HG03095 (cell line): ENCODE measurements at regions not wholly inside any gene's neighbourhood (a gene's known extent, or its start where the extent isn't known, plus 50 kb on each side); places are given as distances from the start of the nearest gene placed in this dataset.
"Not testable (repeated sequence)": the region's sequence is repeated elsewhere in the genome, so short reads cannot be mapped to it uniquely, and the experiment has no call there.

Experiments
- ATAC-seq: cut with Tn5 transposase; IDR thresholded peaks from one replicate; pipeline ENCODE4 v1.9.1; 2021; ENCODE audit warnings: moderate library complexity; ENCODE audit not compliant: unreplicated experiment

- no peak for ATAC-seq
Measured at GRCh38 chr7:130789436-130789835, 55.4 kb upstream of the KLF14 start.

GRCh38 chr7:130791746-130792145 lies 57.7 kb upstream of the KLF14 start:
- ATAC-seq: no peak

GRCh38 chr7:130793855-130794618 lies 60.0 kb upstream of the KLF14 start:
- no peak for ATAC-seq

DNA sequence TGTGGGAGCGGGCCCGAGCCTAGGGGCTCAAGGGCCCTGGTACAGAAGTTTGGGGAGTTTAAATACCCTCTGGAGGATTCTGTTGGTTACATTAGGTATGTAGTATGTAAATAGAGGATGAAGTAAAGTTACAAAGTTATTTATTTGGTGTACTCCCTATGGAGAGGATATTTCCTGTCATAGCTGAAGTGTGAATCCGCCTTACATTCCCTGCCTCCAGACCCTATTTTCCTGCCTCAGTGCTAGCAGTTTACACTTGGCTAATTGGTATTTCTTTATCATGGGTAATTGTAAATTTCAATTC lies 60.6 kb upstream of the KLF14 start:
- no peak for ATAC-seq

DNA sequence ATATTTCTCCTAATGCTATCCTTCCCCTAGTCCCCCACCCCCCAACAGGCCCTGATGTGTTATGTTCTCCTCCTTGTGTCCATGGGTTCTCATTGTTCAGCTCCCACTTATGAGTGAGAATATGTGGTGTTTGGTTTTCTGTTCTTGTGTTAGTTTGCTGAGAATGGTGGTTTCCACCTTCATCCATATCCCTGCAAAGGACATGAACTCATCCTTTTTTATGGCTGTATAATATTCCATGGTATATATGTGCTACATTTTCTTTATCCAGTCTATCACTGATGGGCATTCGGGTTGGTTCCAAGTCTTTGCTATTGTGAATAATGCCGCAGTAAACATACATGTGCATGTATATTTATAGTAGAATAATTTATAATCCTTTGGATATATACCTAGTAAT lies 62.4 kb upstream of the KLF14 start:
- not testable (repeated sequence) for ATAC-seq

DNA sequence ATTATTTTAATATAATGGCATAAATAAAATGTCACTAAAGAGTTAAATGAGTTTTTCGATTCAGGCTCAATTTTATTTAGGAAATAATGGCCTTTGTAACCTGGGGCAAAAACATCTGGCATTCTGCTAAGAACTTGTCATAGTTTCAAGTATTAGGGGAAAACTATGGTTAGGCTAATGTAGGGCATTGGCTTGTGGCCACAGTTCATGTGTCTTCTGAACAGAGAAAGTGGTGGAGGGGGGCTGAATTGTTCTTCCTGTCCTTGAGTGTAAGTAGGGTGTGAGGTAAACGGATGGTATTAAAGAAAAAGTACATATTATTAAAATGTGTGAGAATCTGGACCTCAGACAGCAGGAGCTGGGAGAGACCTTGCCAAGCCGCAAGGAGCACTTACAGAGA lies 69.1 kb upstream of the KLF14 start:
- ATAC-seq: no peak

GRCh38 chr7:130804220-130804619 lies 70.2 kb upstream of the KLF14 start:
- ATAC-seq: no peak

DNA sequence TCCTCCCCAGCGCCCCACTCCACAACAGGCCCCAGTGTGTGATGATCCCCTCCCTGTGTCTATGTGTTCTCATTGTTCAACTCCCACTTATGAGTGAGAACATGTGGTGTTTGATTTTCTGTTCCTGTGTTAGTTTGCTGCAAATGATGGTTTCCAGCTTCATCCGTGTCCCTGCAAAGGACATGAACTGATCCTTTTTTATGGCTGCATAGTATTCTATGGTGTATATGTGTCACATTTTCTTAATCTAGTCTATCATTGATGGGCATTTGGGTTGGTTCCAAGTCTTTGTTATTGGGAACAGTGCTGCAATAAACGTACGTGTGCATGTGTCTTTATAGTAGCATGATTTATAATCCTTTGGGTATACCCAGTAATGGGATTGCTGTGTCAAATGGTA lies 78.8 kb upstream of the KLF14 start:
- not testable (repeated sequence) for ATAC-seq

DNA sequence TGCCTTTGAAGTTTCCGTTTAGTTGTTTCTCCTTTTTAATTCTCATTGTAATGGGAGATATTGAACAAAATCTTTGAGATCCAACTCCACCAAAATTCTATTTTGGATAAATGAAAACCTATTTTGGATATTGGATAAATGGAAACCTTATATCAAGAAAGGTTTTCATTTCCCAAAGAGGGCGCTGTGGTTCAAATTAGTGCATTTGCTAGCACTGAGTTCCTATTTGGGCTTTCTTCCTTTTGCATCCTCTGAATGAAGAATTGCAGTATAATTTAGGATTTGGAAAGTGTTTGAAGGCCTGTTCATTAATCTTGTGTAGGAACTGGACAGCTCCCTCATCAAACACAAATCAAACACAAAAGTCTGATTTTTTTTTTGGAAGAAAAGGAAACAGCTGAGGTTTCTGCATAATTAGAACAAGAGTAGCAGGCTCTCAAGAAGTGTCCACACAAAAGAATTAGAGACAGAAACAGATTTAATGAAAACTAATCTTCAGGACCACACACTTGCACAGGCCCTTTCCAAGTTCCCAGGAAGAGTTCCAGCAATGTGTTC lies 80.8 kb upstream of the KLF14 start:
- no peak for ATAC-seq

DNA sequence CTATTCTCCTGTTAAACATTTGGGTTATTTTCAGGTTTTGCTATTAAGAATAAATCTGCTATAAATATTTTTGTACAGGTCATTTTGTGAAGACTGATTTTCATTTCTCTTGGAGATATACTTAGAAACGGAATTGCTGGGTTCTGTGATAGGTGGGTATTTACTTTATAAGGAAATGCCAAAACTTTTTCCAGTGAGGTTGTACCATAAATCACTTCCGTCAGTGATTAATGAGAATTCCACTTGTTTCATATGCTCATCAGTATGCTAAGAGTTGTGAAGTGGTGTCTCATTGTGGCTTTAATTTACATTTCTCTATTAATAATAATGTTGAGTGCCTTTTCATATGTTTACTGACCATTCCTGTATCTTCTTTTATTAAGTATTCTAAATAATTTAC lies 84.0 kb upstream of the KLF14 start:
- ATAC-seq: no peak

GRCh38 chr7:130821864-130822263 lies 87.9 kb upstream of the KLF14 start:
- ATAC-seq: no peak

- ATAC-seq: no peak
Measured at GRCh38 chr7:130822642-130823041, 88.6 kb upstream of the KLF14 start.

DNA sequence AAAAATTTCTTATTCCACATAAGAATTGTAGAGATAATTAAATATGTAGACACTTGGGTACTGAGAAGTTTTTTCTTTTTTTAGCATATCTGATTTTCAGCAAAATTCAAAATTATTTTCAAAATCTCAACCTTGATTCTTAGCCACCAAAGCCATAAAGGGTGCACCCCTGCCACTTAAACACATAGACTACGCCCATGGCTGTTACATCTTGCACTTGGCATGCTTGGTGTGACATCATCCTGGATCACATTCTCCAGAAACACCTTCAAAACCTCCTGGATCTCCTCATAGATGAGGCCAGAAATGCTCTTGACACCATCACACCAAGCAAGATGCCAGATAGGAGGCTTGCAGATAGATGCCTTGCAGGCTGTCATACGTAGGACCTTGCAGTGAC lies 89.1 kb upstream of the KLF14 start:
- no peak for ATAC-seq

- ATAC-seq: no peak
Measured at GRCh38 chr7:130825819-130826218, 91.8 kb upstream of the KLF14 start.

DNA sequence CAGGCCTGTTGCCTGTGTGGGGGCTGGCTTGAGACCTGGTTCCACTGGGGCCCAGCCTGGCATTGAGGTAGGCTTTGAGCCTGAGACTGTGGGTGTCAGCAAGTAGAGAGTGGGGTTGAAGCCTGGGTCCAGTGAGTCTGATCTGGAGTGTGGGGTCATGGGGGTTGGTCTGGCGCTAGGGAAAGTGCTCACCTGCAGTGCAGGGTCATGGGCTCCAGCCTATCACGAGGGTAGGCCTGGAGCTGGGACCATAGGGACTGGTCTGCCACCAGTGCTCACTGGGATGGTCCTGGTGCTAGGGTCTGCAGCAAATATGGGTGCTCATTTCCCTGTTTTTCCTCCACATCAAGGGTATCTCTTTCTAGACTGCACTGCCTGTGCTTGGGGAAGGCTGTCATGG lies 95.4 kb upstream of the KLF14 start:
- no peak for ATAC-seq

DNA sequence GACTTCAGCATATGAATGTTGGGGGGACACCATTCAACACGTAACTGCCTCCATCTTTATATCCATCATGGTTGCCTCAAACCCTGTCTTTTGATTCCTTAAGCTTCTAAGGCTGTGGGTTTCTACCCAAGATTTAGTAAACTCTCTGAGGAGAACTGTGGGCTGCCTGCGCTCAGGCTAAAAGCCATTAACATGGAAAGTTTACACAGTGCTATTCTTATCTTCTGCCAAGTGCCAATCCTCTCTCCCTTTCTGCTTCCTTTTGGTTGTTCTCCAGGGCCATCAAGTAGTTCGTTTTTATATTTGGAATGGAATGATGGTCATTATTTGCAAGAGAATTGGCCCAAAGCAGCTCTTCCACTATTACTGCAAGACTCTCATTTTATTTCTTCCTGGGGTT lies 97.3 kb upstream of the KLF14 start:
- ATAC-seq: no peak

- ATAC-seq: no peak
Measured at GRCh38 chr7:130831817-130832481, 97.9 kb upstream of the KLF14 start.

- no peak for ATAC-seq
Measured at GRCh38 chr7:130838738-130839137, 104.7 kb upstream of the KLF14 start.

DNA sequence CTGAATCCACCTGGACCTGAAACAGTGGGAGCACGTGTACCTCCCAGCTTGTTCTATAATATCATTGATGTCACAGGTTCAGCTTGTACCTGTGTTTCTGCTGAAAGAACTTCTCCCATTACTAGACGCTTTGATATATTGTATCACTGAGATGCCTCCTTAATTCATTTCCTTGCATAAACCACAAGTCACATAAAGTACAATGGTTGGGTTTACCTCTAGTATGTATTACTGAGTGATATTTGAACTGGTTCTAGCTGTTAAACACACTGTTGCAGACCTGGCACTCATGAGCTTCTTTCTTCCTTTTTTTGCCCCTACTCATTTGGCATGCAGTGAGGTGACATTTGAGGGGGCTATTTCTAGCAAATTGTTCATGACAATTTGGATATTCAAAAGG lies 106.6 kb upstream of the KLF14 start:
- no peak for ATAC-seq

DNA sequence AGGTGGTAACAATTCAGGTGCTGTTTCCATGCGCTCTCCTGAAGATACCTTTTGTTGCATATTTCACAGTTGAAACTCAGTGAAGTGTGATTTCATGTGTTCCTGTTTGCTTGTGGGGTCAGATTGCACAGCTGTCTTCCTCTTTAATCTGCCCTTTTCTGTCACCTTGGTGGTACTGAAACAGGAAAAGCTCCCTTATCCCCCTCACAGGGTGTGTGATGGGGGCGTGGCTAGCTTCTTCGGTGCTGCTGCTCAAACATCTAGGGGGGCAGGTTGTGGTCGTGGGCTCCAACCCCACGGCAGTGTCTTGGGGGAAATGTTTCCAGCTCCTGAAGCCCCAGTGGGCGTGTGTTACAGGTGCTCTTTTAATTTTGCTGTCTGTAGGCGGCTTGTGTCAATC lies 107.4 kb upstream of the KLF14 start:
- no peak for ATAC-seq

GRCh38 chr7:130843703-130844102 lies 109.7 kb upstream of the KLF14 start:
- ATAC-seq: no peak

DNA sequence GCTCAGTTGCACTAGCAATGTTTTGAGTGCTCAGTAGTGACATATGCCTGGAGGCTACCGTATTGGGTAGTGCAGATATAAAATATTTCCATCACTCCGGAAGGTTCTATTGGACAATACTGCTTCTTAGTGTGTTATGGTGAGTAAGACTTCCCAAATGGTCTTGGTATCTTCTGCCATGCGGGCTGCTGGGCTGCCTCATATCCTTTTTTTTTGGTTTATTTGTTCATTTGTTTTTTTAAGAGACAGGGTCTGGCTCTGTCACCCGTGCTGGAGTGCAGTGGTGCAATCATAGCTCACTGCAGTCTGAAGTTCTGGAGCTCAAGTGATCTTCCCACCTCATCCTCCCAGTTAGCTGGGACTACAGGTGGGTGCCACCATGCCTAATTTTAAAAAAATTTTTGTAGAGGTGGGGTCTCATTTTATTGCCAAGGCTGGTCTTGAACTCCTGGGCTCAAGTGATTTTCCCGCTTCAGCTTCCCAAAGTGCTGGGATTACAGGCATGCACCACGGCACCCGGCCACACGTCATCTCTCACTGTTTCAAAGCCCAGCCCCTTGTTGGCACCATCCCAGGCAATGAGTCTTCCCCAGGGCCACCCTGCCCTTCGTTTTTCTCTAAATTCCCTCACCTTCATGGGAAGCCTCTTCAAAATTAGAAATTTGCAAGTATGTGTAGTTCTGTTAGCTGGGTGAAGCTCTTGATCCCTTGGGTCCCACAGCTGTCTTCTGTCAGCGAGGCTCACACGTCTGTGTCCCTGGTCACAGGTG lies 111.0 kb upstream of the KLF14 start:
- ATAC-seq: no peak
